ENCODE measurements at regions not wholly inside any gene's neighbourhood (a gene's known extent, or its start where the extent isn't known, plus 50 kb on each side); places are given as distances from the start of the nearest gene placed in this dataset.
"Not testable (repeated sequence)": the region's sequence is repeated elsewhere in the genome, so short reads cannot be mapped to it uniquely, and the experiment has no call there.

DNA sequence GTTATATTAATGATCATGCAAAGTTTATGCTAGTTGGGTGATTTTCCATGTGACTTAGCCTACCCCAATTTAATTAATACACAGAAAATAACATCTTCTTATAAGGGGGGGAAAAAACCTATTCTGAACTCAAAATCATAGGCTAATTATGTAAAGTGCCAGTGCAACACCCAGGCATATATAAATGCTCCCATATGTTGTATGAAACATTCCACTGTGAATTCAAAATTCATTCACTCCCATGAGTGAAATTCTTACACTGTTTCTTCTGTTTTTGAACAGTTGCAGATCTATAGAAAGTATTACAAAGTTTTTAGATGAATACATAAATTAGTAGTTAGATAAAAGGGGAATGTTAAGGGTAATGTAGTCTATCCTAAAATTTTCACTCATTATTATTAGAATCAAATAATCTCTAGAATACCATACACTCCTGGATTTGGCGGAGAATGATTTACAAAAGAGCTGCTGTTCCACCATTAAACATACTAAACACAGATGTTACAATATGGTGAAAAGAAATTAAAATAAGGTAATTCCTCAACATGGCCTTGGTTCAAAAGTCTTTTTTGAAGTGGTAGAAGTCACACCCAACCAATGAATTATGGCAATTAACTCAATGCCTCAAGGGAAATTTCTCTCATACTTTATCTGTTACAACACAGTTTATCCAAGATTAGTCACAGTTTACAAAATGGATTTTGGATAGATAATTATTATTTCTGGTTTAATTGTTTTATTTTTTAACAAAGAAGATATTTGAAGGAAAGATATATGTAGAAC is 454.1 kb upstream of the FLRT2 start:
- no peak for DNase-seq

DNA sequence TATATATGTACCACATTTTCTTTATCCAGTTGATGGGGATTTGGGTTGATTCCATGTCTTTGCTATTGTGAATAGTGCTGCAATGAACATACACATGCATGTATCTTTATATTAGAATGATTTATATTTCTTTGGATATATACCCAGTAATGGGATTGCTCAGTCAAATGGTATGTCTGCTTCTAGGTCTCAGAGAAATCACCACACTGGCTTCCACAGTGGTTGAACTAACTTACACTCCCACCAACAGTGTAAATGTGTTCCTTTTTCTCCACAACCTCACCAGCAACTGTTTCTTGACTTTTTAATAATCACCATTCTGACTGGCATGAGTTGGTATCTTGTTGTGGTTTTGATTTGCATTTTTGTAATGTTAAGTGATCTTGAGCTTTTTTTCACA is 452.2 kb upstream of the FLRT2 start:
- DNase-seq: not testable (repeated sequence)

DNA sequence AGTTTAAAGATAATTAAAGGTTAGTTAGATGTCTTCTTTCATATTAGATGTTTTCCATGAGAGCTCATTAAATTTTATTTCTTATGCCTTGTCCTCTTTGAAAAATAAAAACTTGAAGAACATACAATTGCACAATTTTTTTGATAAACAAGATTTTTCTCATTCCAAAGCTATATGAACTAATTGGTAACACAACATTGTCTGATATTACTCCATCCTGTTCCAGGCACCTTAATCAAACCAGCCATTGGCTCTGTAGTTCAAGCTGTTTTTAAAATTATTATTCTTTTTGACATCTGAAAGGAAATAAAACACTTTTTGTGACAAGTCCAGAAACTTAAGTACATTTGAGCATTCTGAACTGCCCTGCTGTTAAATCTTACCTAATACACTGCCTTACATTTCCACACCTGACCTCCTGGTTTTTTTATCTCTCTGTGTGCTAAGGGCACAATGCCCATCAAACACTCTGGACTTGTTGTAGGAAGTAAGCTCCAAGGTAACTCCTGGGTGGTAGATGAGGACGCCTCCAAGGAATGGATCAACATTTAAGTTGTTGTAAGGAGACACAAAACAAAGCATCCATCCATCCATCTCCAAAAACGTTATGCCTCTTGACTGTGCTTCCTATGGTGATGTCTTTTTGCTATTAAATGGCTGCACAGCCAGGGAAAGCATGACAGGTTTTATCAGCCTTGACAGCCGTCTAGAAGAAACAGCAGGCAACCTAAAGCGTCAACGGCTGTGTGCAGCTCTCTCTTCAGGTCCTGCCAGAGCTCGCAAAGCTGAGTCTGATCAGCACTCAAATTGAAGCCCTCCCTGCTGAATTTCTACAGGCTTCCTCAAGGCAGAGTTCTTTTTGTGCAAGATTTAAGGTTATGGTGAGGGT is 449.9 kb upstream of the FLRT2 start:
- DNase-seq: no peak

DNA sequence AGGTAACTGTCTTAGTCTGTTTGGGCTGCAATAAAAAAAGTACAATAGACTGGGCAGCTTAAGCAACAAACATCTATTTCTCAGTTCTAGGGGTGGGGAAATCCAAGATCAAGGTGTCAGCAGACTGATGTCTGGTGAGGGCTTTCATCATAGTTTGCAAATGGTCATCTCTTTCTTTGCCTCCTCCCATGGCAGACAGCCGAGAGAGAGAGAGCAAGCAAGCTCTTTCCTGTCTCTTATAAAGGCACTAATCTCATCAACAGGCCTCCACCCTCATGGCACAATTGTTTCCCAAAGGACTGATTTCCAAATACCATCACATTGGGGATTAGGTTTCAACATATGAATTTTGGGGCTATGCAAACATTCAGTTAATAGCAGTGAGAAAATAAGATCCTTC is 445.6 kb upstream of the FLRT2 start:
- DNase-seq: no peak

DNA sequence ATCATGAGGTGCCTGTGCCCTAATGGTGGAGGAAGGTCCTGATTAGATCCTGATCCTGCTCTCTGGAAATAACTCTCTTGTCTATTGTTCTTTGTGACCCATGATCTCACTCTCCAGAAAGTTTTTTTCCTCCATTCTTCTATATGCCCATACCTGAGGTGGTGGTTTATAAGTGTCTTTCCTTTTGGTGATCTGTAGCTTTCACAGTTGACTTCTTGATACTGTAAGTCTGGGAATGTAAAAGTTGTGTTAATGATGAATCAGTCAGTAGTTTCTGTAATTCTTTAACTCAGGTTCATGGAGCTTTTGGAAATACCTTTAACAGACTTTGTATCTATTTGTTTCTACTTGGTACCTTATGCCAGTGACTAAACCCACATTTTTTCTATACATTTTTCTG is 444.0 kb upstream of the FLRT2 start:
- no peak for DNase-seq

DNA sequence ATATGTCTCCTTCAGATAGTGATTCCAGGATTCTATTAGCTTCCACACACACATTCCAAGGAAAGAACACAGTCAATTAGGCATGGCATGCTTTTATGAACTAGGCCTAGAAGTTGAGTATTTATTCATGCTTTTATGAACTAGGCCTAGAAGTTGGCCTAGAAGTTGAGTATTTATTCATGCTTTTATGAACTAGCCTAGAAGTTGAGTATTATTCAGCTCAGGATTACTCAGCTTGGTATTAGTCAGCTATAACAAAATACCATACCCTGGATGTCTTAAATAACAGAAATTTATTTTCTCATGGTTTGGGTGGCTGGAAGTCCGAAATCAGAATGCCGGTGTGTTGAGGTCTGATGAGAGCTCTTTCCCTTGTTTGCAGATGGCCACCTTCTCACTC is 442.7 kb upstream of the FLRT2 start:
- no peak for DNase-seq

DNA sequence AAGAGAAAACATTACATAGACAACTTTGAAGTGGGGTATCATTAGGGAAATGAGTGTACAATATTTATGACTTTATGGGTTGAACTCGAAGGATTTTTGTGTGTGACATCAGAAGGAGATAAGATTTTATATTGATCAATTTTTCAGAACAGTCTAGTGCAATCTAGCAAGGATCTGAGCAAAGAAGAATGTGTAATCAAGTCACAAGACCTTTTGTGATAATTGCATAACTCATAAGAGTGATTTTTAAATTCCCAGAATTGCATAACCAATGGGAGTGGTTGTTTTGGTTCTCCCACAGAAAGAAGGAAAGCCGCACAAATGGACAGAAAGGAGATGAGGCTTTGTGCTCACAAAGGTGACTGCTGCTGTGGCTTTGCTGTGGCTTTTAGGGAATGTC is 441.8 kb upstream of the FLRT2 start:
- DNase-seq: no peak

DNA sequence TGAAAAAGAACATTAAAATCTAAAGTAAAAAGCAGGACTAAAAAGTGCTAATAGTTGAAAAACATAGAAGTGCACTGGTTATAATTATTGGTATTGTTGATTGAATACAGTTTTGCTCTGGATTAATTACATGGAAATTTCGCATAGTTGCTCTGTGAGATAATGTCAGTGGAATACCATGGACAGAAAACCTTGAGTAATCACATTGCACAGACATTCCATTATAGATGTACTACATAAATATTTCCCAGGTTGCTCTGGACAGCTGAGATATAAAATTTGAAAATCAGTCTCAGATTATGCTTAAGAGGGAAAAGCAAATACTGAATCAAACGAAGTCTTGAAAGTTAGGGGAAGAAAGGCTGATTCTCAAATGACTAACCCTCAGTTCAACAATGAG is 439.3 kb upstream of the FLRT2 start:
- no peak for DNase-seq

DNA sequence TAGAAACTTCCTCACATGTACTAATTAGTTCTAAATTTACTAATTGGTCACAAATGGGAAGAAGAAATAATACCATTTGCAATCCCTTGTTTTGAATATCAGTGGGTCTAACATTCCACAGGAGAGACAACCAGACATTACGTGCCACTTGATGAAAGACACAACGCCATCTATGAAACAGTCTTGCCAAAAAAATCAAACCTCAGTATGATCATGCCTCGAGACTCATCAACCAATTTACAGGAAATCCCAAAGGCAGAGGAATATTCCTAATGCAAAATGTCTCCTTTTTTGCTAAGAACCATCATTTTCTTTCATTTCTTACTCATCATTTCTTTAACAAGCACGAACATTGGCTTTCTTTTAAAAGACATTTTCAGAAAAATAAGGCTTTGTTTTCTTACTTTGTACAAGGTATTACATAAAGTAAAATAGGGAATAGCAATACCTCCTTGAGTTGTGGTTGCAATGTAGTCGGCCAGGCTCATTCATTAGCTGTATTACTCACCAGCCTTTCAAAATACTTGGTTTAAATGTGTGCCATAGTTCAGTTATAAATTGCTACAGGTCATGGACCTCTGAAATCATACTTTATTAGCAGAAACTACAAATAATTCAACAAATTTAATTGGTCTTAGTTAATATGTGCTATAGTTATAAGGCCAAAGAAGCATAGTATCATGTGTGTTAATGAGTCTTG is 436.2 kb upstream of the FLRT2 start:
- DNase-seq: no peak

DNA sequence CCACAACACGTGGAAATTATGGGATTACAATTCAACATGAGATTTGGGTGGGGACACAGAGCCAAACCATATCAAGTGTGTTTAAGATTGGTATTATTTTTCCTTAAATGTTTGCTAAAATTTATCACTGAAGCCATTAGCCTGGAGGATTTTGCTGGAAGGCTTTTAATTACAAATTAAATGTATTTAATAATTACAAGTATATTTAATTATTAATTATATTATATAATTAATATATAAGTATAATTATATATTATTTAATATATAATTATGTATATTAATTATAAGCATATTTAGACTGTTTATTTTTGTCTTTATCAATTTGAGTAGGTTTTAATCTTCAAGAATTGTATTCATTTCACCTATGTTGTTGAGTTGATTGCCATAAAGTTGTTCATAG is 427.4 kb upstream of the FLRT2 start:
- DNase-seq: no peak

DNA sequence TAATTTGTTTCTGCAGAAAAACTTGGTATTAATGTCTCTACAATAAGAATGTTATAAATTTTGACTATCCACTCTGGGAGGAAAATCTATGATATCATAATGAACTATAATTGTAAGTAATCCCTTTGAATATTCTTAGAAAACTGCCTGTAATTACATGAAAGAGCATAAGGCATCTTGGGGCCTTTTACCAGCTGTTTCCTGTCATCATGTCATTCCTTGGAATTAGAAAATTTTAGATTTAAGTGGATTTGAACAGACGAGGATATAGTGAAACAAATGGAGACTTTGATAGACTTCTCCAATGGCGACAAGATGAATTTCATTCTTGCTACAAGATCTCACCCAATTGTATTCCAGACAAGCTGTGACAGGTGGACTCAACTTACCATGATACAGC is 423.4 kb upstream of the FLRT2 start:
- no peak for DNase-seq

DNA sequence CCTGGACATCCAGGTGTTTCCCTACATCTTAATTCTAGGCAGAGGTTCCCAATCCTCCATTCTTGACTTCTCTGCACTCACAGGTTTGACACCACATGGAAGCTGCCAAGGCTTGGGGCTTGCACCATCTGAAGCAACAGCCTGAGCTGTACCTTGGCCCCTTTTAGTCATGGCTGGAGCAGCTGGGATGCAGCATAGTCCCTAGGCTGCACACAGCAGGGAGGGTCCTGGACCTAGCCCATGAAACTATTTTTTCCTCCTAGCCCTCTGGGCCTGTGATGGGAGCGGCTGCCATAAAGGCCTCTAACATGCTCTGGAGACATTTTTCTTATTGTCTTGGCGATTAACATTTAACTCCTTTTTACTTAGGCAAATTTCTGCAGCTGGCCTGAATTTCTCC is 417.2 kb upstream of the FLRT2 start:
- no peak for DNase-seq

DNA sequence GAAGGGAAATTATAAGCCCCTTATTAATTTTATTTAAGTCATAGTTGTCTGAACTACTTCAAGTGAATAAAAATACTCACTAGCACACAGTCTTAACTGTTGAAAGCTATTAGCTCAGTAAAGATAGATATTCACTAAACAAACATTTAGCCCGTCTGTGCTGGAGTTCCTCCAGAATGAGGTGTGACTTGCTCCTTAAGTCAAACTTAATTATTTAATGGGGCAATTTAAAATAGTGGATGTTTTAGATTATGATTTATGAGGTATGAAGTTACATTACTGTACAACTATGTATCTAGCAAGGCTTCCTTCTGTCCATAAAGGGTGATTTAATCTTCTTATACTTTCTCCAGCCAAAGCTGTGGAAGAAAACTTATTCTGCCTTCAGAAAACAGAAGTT is 414.0 kb upstream of the FLRT2 start:
- DNase-seq: no peak

DNA sequence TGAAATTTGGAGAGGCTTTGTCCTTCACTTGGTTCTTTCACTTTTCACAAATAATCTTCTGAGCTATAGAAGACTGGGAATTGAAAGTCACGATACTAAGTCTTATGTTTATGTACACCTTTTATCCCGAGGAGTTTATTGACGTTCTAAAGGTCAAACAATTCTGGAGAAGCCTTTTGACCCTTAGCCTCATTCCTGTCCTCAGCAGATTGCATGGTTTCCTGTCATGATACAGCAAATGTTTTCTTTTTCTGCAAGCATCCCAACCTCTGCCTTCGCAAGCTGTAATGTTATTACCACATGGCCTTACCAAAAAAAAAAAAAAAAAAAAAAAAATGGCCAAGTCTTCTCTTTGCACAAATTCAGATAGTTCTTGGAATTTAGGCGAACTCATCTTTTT is 411.7 kb upstream of the FLRT2 start:
- DNase-seq: no peak

DNA sequence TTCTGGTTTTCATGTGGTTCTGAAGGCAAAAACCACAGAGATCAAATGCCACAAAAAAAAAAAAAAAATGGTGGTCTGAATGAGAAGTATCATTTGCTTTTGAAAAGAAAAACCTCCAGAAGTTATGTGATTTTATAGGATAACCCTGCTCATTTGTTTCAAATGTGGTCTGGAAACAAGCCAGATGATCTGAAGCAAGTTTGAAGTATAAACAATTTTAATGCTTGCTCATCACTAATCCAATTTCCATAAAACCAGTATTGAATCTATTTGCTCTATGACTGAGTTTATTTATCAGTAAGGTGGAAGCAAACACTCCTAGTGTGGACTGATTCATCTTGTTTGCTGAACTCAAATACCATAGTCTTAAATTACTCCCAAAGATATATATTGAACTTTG is 407.3 kb upstream of the FLRT2 start:
- DNase-seq: no peak

DNA sequence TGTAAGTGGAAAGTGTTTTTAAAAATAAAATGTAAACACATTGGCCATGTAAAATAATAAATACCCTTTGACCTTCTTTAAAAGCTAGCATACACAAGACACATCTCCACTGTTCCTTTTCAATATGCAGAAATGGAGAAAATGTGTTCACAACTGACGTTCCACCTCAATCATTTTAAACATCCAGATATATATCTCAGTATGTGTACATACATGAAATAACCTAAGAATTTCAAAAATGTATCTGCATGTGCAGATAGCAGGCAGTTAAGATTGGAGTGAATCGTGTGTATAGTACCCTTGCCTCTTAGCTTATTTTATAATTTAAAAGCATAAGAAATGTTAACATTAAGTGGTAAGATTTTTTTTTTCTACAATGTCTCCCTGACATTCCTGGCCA is 406.2 kb upstream of the FLRT2 start:
- no peak for DNase-seq

DNA sequence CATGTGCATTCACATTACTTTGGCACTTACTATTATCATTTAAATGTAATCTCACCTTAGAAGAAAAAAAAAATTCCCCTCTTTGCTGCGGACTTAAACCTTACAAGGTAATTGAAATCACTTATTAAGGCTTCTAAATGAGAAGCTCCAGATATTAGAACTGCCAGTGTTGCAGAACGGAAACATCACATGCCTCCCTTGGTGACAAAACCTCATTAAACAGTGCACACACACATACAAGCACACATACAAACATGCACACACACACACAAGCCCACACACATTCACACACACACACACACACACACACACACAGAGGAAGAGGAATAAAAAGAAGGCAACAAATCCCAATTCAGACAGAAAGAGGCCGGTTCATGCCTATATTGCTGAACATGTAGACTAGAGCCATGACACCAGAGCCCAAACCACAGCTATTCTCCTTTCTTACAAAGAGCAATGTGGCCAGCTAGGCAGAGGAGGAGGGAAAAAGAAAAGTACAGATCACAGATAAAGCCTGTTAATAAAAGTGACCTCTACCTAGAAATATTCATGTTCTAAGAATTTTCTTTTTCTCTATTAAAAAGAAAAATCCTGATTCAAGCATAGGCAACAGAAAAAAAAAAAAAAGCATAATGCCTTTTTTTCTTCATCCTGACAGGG is 405.2 kb upstream of the FLRT2 start:
- DNase-seq: no peak

DNA sequence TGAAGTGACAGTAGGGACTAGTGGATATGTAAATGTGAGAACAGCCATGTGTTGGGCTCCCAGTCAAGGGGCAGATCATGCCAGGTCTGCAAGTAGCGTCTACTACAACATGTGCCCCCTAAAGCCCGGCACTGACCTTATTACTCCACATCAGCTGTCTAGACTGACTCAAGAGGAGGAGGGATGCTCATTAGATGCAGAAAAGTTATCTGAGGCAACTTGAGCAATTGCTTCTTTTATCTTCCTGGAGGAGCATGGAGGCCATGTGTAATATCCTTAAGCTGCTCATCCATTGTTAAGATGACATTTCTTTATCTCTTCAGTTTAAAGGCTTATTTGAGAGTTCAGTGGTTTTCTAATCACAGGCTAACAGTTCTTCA is 404.7 kb upstream of the FLRT2 start:
- DNase-seq: no peak

DNA sequence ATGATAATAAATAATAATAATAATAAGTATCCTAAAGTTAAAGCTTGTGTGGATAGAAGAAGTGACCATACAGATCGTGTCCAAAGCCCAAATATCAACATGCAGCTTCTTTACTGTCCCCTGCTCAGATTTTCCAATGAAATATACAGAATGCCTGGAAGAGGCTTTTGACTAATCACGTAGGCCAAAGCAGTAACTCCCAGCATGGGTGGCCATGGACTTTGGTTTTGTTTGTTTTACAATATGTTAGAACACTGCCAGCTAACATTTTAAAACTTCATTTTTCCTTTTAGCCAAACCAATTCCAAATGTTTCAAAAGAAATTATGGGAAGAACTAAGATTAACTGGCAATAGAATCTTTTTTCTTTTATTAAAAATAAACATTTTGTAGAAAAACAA is 400.0 kb upstream of the FLRT2 start:
- no peak for DNase-seq

DNA sequence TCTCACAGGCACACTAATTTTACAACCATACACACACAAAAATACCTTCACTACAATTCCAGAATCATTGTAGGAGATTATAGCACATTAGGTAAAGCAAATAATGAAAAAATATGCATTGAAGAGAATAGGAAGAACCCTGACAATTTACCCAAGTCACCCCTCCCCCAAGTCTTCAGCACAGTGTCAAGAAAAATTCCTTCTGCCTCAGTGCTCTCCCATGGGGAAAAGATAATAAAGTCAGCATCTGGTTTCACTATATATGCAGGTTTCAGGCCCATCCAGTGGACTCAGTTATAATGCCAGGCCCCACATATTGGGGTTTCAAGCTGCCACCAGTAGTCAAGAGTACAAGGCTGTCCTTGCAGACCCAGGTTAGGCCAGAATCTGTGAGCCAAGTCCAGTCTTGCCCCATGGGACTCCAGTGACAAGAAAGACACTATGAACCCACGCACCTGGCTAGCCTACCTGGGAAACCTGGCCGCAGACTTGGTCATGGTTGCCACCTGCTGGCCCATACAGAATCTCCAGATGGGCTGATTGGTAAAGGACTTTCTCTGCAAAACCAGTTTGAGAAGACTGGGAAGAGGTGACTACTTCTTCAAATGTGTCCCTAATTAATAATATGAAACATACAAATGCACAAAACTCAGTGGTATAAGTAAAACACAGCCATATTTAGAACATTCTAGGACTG is 398.6 kb upstream of the FLRT2 start:
- no peak for DNase-seq

DNA sequence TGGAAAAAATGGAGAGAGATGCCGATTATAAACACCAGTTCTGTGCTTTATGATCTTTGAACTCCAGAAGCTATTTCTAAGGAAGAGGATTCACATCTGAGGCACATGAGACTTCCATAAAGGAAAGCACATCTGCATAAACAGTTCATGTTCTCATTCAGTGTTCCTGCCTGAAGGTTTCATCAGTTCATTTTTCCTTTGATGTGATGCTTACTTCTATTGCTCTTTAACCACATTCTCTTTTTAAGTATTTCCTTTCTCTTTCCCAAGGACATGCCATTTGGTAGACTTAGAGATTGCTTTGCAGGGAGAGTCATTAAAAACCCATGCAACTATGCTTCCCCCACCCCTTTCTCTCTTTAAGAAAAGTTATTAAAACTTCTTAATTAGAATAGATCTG is 387.0 kb upstream of the FLRT2 start:
- DNase-seq: no peak

DNA sequence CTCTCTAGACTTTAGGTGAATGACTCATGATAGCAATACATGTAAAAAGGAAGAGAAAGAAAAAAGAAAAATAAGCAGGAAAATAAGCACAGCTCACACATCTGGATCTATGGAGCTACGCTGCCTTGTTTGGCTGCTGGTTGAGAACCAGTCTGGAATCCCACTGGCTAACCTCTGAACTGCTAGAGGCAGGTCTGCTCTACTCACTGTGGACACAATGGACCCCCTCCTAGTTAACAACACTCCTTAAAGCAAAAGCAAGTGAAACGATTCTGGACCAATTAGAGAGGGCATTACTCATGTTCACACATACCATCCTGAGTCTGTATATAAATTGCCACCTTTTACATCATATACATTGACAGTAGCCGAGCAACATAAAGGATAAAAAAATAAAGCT is 383.2 kb upstream of the FLRT2 start:
- DNase-seq: no peak

DNA sequence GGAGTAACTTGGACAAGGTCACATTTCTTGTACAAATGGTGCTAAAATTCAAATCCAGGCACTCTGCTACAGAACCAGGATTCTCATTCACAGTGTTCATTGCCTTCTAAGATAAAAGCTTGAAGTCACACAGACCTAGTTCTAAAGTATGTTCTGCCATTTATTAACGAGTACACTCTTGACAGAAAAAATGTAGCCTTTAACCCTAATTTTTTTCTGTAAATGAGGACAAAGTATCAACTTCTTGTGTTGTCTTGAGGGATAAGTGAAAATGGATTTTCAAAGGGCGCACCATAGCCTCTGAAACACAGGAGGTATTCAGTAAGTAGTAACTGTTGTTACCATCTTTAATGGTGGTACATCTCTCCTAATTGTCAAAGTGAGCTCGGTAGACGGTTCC is 379.8 kb upstream of the FLRT2 start:
- DNase-seq: no peak
